Kidney capillary endothelial cell (primary cell): ENCODE measurements at regions not wholly inside any gene's neighbourhood (a gene's known extent, or its start where the extent isn't known, plus 50 kb on each side); places are given as distances from the start of the nearest gene placed in this dataset.
"Not testable (repeated sequence)": the region's sequence is repeated elsewhere in the genome, so short reads cannot be mapped to it uniquely, and the experiment has no call there.

Experiments
- DNase-seq: peaks from one replicate; pipeline ENCODE4 v3.0.0-alpha.2; 2018; ENCODE audit warnings: low spot score

- no peak for DNase-seq
Observed at GRCh38 chr16:86828653-86829052, 250.3 kb downstream of the FOXL1 start.

- no peak for DNase-seq
Observed at GRCh38 chr16:86831366-86831765, 253.0 kb downstream of the FOXL1 start.

GRCh38 chr16:86833136-86833535 is 254.8 kb downstream of the FOXL1 start:
- DNase-seq = no peak

- DNase-seq = no peak
Observed at GRCh38 chr16:86834451-86835035, 256.2 kb downstream of the FOXL1 start.

- no peak for DNase-seq
Observed at GRCh38 chr16:86835982-86836381, 257.6 kb downstream of the FOXL1 start.

GRCh38 chr16:86836503-86837129 is 258.3 kb downstream of the FOXL1 start:
- DNase-seq = peak; percentile 88

GRCh38 chr16:86843812-86844211 is 265.5 kb downstream of the FOXL1 start:
- DNase-seq = no peak

GRCh38 chr16:86844695-86845094 is 266.3 kb downstream of the FOXL1 start:
- no peak for DNase-seq

- DNase-seq = no peak
Observed at GRCh38 chr16:86846136-86846535, 267.8 kb downstream of the FOXL1 start.

GRCh38 chr16:86848821-86849220 is 270.5 kb downstream of the FOXL1 start:
- no peak for DNase-seq

GRCh38 chr16:86850670-86851069 is 272.3 kb downstream of the FOXL1 start:
- no peak for DNase-seq

- no peak for DNase-seq
Observed at GRCh38 chr16:86852135-86852534, 273.8 kb downstream of the FOXL1 start.

GRCh38 chr16:86854058-86854621 is 275.8 kb downstream of the FOXL1 start:
- DNase-seq = no peak

- no peak for DNase-seq
Observed at GRCh38 chr16:86854626-86855294, 276.4 kb downstream of the FOXL1 start.

- no peak for DNase-seq
Observed at GRCh38 chr16:86856946-86857586, 278.7 kb downstream of the FOXL1 start.

- DNase-seq = no peak
Observed at GRCh38 chr16:86857807-86858206, 279.5 kb downstream of the FOXL1 start.

- no peak for DNase-seq
Observed at GRCh38 chr16:86858501-86858900, 280.2 kb downstream of the FOXL1 start.

- DNase-seq = not testable (repeated sequence)
Observed at GRCh38 chr16:86861270-86861858, 283.0 kb downstream of the FOXL1 start.

GRCh38 chr16:86862595-86863280 is 284.4 kb downstream of the FOXL1 start:
- DNase-seq = no peak

GRCh38 chr16:86863609-86864008 is 285.3 kb downstream of the FOXL1 start:
- no peak for DNase-seq

- DNase-seq = no peak
Observed at GRCh38 chr16:86864586-86864985, 286.2 kb downstream of the FOXL1 start.
